Natural killer cell (primary cell): ENCODE measurements at regions not wholly inside any gene's neighbourhood (a gene's known extent, or its start where the extent isn't known, plus 50 kb on each side); places are given as distances from the start of the nearest gene placed in this dataset.

Source experiments
- ATAC-seq, 3 donors: fragments of 150-1000 bp in 2 of 3; fragments of 200-7000 bp in 1 of 3; cut with Tn5 transposase; 1 replicate in 1 of 3; 2 replicates in 2 of 3; pipeline ENCODE4 v1.10.0; 2021; ENCODE audit warnings: mild to moderate bottlenecking in 2 of 3, moderate library complexity in 2 of 3
- DNase-seq, 2 donors: peaks; one replicate each; pipeline versions ENCODE4 v3.0.0 to v3.0.0-alpha.2; 2013 to 2021; ENCODE audit warnings: mixed read lengths in 1 of 2
- H3K27ac ChIP-seq: one replicate; pipeline ENCODE4 v1.5.1; 2013; ENCODE audit warnings: mild to moderate bottlenecking, low read length
- H3K27me3 ChIP-seq: one replicate; pipeline ENCODE4 v1.6.1; 2013; ENCODE audit warnings: low read length; ENCODE audit not compliant: control insufficient read depth, insufficient read depth
- H3K36me3 ChIP-seq: one replicate; pipeline ENCODE4 v1.6.1; 2013; ENCODE audit warnings: low read length; ENCODE audit not compliant: control insufficient read depth, insufficient read depth
- H3K4me1 ChIP-seq: one replicate; pipeline ENCODE4 v1.6.1; 2013; ENCODE audit warnings: low read length; ENCODE audit not compliant: control insufficient read depth, insufficient read depth
- H3K4me3 ChIP-seq: one replicate; pipeline ENCODE4 v1.5.1; 2013; ENCODE audit warnings: low read length
- H3K9me3 ChIP-seq: one replicate; pipeline ENCODE4 v1.6.1; 2013; ENCODE audit warnings: low read length; ENCODE audit not compliant: control insufficient read depth, insufficient read depth
- H3K27ac Mint-ChIP-seq, 2 donors: one replicate each; pipeline ENCODE4 v1.8.0; 2022; ENCODE audit warnings: mild to moderate bottlenecking in 2 of 2, mixed read lengths in 2 of 2, moderate library complexity in 1 of 2
- H3K27me3 Mint-ChIP-seq, 2 donors: one replicate each; pipeline ENCODE4 v1.8.0; 2022; ENCODE audit warnings: low read depth in 2 of 2, mixed read lengths in 2 of 2
- H3K36me3 Mint-ChIP-seq: one replicate; pipeline ENCODE4 v1.8.0; 2022; ENCODE audit warnings: mixed read lengths
- H3K4me1 Mint-ChIP-seq, 2 donors: one replicate each; pipeline ENCODE4 v1.8.0; 2022; ENCODE audit warnings: mixed read lengths in 2 of 2
- H3K4me3 Mint-ChIP-seq: one replicate; pipeline ENCODE4 v1.8.0; 2022; ENCODE audit warnings: mild to moderate bottlenecking, moderate library complexity, mixed read lengths
- H3K9me3 Mint-ChIP-seq, 2 donors: one replicate each; pipeline ENCODE4 v1.8.0; 2022; ENCODE audit warnings: mixed read lengths in 2 of 2
- WGBS: methylation state at CpG from one replicate; pipeline ENCODE4 v1.1.7; 2013; ENCODE audit warnings: missing lambda C conversion rate; ENCODE audit not compliant: insufficient coverage; 5-methylcytosine and 5-hydroxymethylcytosine counted together
- intact Hi-C: fragments of 100-400 bp; cut with micrococcal nuclease; formaldehyde crosslinking; loops from one replicate; pipeline ENCODE4 v1.14.2; 2022
- TF ChIP-seq, protein P1 (sequence below): fragments of 200-600 bp; IDR thresholded peaks from one replicate; pipeline ENCODE4 v1.8.0; 2022; ENCODE audit warnings: antibody characterized with exemption

- no peak for ATAC-seq
- no peak overlapping the region for H3K4me3 Mint-ChIP-seq
- no peaks in the 10 kb centered on the region for H3K9me3 Mint-ChIP-seq
Observed at GRCh38 chr13:80201694-80202468, 139.0 kb downstream of the SPRY2 start.

DNA sequence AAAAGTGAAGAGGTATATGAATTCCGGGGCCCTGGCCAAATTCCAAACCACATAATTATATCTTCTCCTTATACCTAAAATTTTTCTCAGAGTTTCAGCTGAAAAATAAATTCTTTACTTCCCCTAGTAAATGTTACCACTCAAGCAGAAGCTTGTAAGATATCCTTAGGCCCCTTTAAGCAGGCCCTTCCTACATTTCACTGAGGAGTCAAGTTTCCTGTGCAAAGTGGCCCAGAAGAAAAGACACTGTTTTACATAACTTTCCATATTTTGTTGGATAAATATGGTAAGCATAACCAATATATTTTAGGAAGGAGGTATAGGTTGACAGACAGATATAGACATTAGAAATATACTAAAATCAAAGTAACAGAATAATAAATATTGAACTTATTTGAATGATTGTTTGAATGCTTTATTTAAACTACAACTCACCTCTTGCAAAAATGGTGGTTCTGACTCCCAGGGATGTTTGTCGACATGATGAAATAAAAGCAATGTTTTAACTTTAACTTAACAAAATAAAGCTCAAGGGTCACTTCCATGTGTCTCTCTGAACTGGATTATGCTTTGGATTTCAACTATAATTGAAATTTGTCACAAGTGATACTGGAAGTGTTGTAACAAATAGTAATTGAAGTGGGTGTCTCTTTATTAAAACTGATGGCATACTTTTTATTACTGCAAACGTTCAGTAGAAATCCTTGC, 141.2 kb downstream of the SPRY2 start:
- Mint-ChIP-seq H3K27ac (no peak overlapping the region), H3K27me3 (peaks cover 0 to 6% of the 10 kb centered on the region in 2 donors), H3K9me3 (no peaks in the 10 kb centered on the region), H3K36me3 (no peaks in the 10 kb centered on the region), H3K4me3 (no peak overlapping the region), H3K4me1 (no peaks in the 10 kb centered on the region)
- Histone ChIP-seq H3K27ac (no peak overlapping the region), H3K36me3 (no peaks in the 10 kb centered on the region), H3K4me3 (no peak overlapping the region), H3K9me3 (no peaks in the 10 kb centered on the region), H3K27me3 (no peaks in the 10 kb centered on the region), H3K4me1 (no peaks in the 10 kb centered on the region)
- ATAC-seq (no peak), DNase-seq (no peak)
- TF ChIP-seq, protein P1, sequence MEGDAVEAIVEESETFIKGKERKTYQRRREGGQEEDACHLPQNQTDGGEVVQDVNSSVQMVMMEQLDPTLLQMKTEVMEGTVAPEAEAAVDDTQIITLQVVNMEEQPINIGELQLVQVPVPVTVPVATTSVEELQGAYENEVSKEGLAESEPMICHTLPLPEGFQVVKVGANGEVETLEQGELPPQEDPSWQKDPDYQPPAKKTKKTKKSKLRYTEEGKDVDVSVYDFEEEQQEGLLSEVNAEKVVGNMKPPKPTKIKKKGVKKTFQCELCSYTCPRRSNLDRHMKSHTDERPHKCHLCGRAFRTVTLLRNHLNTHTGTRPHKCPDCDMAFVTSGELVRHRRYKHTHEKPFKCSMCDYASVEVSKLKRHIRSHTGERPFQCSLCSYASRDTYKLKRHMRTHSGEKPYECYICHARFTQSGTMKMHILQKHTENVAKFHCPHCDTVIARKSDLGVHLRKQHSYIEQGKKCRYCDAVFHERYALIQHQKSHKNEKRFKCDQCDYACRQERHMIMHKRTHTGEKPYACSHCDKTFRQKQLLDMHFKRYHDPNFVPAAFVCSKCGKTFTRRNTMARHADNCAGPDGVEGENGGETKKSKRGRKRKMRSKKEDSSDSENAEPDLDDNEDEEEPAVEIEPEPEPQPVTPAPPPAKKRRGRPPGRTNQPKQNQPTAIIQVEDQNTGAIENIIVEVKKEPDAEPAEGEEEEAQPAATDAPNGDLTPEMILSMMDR, result no peak
- intact Hi-C loops, result no loop called here
- 61% methylated on average over 2 of the region's 3 CpGs for WGBS

More at GRCh38 chr13:80201694-80202468, 139.0 kb downstream of the SPRY2 start:
- 83% methylated on average over 6 of the region's 6 CpGs for whole genome bisulfite sequencing
- no peak for DNase-seq
- H3K9me3 ChIP-seq, result no peaks in the 10 kb centered on the region
- H3K27ac ChIP-seq, result no peak overlapping the region
- Mint-ChIP-seq H3K27ac (no peak overlapping the region), H3K27me3 (peaks cover 5 to 10% of the 10 kb centered on the region in 2 donors), H3K4me1 (no peaks in the 10 kb centered on the region), H3K36me3 (no peaks in the 10 kb centered on the region)
- no peaks in the 10 kb centered on the region for H3K27me3 ChIP-seq
- H3K4me3 ChIP-seq, result no peak overlapping the region
- TF ChIP-seq, protein P1, result no peak
- H3K36me3 ChIP-seq, result no peaks in the 10 kb centered on the region
- intact Hi-C loops, result no loop called here
- no peaks in the 10 kb centered on the region for H3K4me1 ChIP-seq

DNA sequence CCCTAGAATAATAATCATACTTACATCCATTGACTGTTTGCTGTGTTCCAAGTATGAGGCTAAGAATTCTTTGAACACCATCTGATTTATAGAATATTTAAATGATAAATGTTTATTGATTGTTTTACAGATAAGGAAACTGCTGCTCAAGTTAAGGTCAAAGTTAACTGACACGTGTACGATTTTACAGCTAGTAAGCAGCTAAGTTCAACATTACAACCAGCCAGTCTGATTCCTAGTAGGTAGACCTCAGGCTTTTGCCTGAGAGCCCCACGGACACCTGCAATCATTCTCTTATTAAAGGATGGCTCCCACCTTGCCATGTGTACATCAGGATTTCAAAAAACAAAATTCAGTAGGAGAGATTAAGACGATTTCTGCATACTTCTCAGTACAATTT, 141.9 kb downstream of the SPRY2 start:
- Mint-ChIP-seq H3K27ac (no peak overlapping the region), H3K9me3 (no peaks in the 10 kb centered on the region), H3K36me3 (no peaks in the 10 kb centered on the region), H3K4me3 (no peak overlapping the region), H3K27me3 (peaks cover 0 to 6% of the 10 kb centered on the region in 2 donors), H3K4me1 (no peaks in the 10 kb centered on the region)
- WGBS, result 77% methylated on average over 3 of the region's 4 CpGs
- Histone ChIP-seq H3K36me3 (no peaks in the 10 kb centered on the region), H3K9me3 (no peaks in the 10 kb centered on the region), H3K27me3 (no peaks in the 10 kb centered on the region), H3K27ac (no peak overlapping the region), H3K4me1 (no peaks in the 10 kb centered on the region), H3K4me3 (no peak overlapping the region)
- TF ChIP-seq, protein P1, result no peak
- intact Hi-C loops, result no loop called here
- ATAC-seq (no peak), DNase-seq (no peak)
